ENCODE measurements at regions not wholly inside any gene's neighbourhood (a gene's known extent, or its start where the extent isn't known, plus 50 kb on each side); places are given as distances from the start of the nearest gene placed in this dataset.

- intact Hi-C loops (cut with DNase I): loop anchor here (5.0 kb wide), 1 partner anchor 261 kb away; no protein-coding TSS in a partner anchor
- no peak for DNase-seq
Measured at GRCh38 chr13:94968757-94969086, 256.4 kb upstream of the SOX21 start.

- intact Hi-C loops (cut with DNase I): loop anchor here (5.0 kb wide), 1 partner anchor 261 kb away; no protein-coding TSS in a partner anchor
Measured at GRCh38 chr13:94968040-94968756, 255.9 kb upstream of the SOX21 start.

GRCh38 chr13:94967183-94968039, 255.1 kb upstream of the SOX21 start:
- intact Hi-C loops (cut with DNase I): loop anchor here (5.0 kb wide), 1 partner anchor 260 kb away; no protein-coding TSS in a partner anchor
- DNase-seq: peak in 38 of 42 donors; percentile 5 to 77 (median 42)

More at GRCh38 chr13:94968040-94968756, 255.9 kb upstream of the SOX21 start:
- peak; percentile 25 to 89 (median 70) for DNase-seq

GRCh38 chr13:94966422-94966955, 254.1 kb upstream of the SOX21 start:
- peak in 10 of 42 donors; percentile 14 to 55 (median 24) for DNase-seq
- intact Hi-C loops (cut with DNase I): loop anchor here (5.0 kb wide), 1 partner anchor 259 kb away; no protein-coding TSS in a partner anchor

GRCh38 chr13:94959626-94960025, 247.3 kb upstream of the SOX21 start:
- intact Hi-C loops (cut with DNase I): no loop called here
- peak in 38 of 42 donors; percentile 6 to 87 (median 48) for DNase-seq

- intact Hi-C loops (cut with DNase I): no loop called here
- DNase-seq: peak; percentile 8 to 86 (median 62)
Measured at GRCh38 chr13:94956417-94957110, 244.2 kb upstream of the SOX21 start.

GRCh38 chr13:94952787-94953186, 240.4 kb upstream of the SOX21 start:
- intact Hi-C loops (cut with DNase I): no loop called here

GRCh38 chr13:94950303-94950702, 238.0 kb upstream of the SOX21 start:
- peak in 22 of 42 donors; percentile 18 to 71 (median 40) for DNase-seq
- intact Hi-C loops (cut with DNase I): no loop called here

More at GRCh38 chr13:94952787-94953186, 240.4 kb upstream of the SOX21 start:
- no peak for DNase-seq

- intact Hi-C loops (cut with DNase I): no loop called here
- peak in 39 of 42 donors; percentile 9 to 83 (median 47) for DNase-seq
Measured at GRCh38 chr13:94947965-94948371, 235.6 kb upstream of the SOX21 start.

- DNase-seq: no peak
- intact Hi-C loops (cut with DNase I): no loop called here
Measured at GRCh38 chr13:94947392-94947791, 235.0 kb upstream of the SOX21 start.

- no peak for DNase-seq
- intact Hi-C loops (cut with DNase I): no loop called here
Measured at GRCh38 chr13:94946039-94946438, 233.7 kb upstream of the SOX21 start.

- intact Hi-C loops (cut with DNase I): no loop called here
- no peak for DNase-seq
Measured at GRCh38 chr13:94938124-94938523, 225.8 kb upstream of the SOX21 start.

- intact Hi-C loops (cut with DNase I): no loop called here
- no peak for DNase-seq
Measured at GRCh38 chr13:94936633-94937032, 224.3 kb upstream of the SOX21 start.

GRCh38 chr13:94933936-94934335, 221.6 kb upstream of the SOX21 start:
- intact Hi-C loops (cut with DNase I): no loop called here
- no peak for DNase-seq

- intact Hi-C loops (cut with DNase I): no loop called here
- no peak for DNase-seq
Measured at GRCh38 chr13:94933230-94933751, 220.9 kb upstream of the SOX21 start.

- intact Hi-C loops (cut with DNase I): no loop called here
- DNase-seq: no peak
Measured at GRCh38 chr13:94928127-94928775, 215.9 kb upstream of the SOX21 start.

GRCh38 chr13:94925263-94925662, 212.9 kb upstream of the SOX21 start:
- intact Hi-C loops (cut with DNase I): no loop called here

GRCh38 chr13:94921181-94921580, 208.8 kb upstream of the SOX21 start:
- DNase-seq: no peak
- intact Hi-C loops (cut with DNase I): no loop called here

More at GRCh38 chr13:94925263-94925662, 212.9 kb upstream of the SOX21 start:
- no peak for DNase-seq
